ENCODE measurements at regions not wholly inside any gene's neighbourhood (a gene's known extent, or its start where the extent isn't known, plus 50 kb on each side); places are given as distances from the start of the nearest gene placed in this dataset.

DNA sequence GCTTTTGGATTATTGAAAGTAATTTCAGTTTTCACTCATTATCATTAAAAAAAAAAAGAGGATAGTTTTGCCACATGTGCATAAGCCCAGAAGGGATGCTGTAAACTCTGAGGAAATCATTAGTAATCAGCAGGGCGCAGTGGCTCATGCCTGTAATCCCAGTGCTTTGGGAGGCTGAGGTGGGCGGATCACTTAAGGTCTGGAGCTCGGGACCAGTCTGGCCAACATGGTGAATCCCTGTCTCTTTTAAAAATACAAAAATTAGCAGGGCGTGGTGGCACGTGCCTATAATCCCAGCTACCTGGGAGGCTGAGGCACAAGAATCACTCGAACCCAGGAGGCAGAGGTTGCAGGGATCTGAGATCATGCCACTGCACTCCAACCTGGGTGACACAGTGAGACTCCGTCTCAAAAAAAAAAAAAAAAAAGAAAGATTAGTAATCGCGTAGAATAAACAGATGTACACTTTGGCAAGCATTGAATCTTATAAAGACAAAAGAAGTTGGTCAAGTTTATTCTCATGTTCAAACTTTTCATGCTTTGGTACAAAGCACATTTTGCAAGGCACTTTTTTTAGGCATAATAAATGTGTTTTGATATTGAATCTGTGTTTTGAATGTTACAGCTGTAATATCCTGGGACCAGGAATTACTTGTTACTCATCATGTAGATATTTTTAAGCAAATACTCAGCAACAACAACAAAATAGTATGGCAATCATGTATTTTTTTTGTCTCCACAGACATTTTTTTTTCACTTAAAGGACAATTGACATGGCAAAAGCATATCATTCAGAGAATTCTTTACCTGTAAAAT lies 93.2 kb upstream of the AGTR1 start:
- no peak for DNase-seq

DNA sequence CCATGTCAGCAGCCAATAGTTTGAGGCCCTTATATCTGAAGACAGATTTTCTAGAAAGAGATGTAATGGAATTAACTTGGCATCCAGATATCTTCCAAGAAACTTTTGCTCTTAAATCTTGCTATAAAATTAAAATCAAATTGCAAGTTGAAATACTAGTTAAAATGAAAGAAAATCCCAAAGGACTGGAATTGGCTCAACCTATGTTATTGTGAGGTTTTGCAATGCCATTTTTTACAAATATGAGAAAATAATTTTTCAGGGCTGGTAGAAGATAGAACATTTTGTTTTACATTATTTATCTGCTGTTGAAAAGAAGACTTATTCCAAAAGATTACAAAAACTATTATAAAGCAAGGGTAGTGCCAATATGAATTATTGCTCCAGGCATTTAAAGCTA lies 92.2 kb upstream of the AGTR1 start:
- DNase-seq = no peak

DNA sequence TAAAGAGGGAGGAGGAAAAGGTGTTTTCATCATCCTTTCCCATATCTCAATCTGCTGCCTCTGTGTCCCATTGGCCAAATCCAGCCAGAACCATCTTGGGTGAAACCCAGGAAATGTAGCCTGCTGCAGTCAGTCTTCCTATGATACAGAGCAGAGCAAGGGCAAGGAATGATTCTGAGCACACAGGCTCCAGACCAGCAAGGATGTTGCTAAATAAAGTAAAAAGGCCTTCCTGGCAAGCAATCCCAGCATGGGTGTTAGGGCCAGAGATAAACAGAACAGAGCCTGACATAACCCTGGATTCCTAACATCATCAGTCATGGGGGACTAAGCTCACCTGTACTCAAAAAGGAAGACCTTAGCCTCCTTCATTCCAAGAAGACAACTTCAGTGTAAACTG lies 90.7 kb upstream of the AGTR1 start:
- no peak for DNase-seq

DNA sequence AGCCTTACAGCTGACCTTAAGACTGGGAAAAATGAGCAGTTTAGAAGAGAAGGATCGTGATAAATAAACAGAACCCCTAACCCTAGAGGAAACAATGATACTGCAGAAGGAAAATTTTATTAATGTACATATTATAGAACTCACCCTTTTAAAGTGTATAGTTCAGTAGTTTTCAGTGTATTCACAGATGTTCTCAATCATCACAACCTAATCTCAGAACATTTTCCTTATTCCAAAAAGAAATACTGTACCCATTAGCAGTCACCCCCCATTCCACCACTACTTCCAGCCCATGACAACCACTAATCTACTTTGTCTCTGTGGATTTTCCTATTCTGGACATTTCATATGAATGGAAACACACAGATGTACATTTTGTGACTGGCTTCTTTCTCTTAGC lies 90.2 kb upstream of the AGTR1 start:
- no peak for DNase-seq

DNA sequence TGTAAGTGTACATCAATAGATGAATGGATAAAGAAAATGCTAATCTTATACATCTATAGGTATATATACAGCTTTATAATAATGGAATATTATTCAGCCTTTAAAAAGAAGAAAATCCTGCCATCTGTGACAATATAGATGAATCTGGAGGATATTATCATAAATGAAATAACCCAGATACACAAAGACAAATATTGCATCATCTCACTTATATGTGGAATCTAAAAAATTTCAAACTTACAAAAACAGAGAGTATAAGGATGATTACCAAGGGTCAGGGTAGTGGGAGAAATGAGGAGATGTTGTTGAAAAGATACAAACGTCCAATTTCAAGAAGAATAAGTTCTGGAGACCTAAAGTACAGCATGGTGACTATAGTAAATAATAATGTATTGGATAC lies 85.4 kb upstream of the AGTR1 start:
- DNase-seq = no peak

DNA sequence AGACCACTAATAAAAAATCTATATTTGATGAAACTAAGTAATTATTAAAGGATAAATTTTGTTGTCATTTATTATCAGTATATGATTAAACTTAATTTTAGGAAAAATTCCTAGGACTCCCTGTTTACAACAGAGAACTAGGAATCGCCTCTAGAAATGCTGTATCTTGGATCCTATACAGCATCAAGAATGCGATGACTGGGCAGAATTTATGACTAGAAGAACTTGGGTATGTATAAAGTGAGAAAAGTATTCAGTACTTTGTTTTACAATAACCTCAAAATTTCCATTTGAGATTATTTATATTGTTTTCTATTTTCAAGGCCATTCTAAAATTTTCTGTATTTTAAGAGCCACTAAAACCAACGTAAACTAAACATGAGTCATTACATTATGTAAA lies 82.3 kb upstream of the AGTR1 start:
- DNase-seq = no peak

DNA sequence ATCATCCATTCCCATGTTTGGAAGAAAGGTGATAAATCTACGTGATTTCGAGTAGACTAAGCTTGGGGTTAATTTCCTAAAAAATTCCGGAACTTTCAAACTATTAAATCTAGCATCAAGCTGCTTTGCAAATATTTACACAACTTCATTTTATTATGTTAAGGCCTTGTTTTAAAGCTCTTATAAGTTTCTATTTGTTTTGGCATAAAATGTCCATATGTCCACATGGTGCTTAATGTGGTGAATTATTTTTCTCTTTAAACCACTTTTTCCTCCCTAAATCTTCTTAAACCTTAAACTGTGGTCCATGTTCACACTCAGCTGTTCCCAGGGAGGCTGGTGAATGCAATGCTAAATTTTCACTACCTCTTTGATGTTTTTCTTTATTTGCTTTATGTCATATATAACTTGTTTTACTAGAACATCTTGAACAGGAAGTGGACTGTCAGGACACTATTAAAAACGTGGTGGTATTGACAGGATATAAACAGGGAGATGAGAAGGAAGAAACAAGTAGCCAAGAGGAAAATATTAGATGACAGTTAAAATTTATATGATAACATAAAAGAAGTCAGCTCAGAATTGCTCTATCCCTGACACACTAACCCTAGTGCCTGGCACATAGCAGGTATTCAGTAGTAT lies 72.5 kb upstream of the AGTR1 start:
- DNase-seq = no peak

DNA sequence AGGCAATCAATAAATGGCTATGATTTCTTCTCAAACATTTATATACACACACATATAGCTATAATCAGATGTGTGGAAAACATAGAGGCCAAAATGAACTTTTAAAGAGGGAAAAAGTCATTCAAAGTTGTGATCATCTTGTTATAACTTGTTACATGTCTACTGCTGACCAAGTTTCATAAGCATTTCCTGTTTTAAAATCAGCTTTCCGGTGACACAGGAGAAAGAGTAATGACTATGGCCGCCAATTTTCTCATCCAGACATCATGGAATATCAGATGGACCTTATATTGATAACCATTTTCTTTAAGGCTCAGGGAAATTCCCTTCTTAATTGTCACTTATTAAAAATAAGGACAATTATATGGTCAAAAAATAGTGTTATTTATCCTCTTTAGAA lies 71.7 kb upstream of the AGTR1 start:
- no peak for DNase-seq

DNA sequence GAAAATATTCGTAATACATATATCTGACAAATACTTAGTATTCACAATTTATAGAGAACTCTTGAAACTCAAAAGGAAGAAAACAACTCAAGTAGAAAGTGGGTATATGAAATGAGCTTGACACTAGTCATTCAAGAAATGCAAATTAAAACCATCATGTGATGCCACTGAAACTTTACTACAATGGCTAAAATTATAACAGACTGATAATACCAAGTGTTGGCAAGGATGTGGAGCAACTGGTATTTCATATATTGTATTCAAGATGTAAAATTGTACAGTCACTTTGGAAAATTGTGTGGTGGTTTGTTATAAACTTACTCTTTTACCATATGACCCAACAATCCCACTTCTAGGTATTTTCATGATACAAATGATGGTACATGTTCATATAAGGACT lies 68.7 kb upstream of the AGTR1 start:
- DNase-seq = no peak

DNA sequence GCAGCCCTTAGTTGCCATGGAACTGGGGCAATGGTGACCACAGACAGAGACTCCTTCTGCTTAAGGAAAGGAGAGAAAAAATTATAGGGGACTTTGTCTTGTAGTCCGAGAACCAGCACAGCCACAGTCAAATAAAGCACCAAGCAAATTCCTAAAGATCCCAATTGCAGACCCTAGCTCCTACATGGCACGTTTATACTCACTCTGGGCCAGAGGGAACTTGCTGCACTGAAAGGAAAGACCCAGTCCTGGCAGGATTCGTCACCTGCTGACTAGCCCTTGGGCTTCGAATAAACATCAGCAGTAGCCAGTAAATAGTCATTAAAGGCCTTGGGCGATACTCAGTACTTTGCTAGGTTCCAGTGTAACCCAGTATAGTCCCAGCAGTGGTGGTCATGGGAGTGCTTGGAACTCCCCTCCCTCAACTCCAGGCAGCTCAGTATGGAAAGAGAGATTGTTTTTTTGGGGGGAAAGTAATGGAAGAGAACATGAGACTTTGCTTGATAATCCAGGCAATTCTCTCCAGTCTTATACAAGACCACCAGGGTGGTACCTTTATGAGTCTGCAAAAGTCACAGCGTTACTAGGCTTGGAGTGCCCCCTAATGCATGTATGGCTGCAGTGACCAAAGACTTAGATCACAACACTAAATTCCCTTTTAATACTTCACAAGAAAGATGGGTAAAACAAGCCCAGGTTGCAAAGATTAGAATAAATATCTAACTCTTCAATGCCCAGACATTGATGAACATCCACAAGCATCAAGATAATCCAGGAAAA lies 66.4 kb upstream of the AGTR1 start:
- no peak for DNase-seq

DNA sequence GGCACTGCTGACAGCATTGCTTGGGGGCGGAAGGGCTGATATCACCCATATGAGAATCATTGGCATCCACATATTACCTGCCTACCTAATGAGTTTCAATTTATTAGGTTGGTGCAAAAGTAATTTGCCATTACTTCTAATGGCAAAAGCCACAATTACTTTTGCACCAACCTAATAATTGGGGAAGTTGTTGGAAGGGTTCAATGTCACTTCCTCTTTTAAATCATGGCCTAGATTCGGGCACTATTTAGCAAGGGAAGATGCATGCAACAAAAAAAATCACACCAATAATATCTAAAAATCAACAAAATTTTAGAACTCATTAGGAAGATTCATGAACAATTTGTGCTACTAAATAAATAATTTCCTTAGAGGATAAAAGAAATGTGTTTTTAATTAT lies 56.0 kb upstream of the AGTR1 start:
- DNase-seq = no peak

DNA sequence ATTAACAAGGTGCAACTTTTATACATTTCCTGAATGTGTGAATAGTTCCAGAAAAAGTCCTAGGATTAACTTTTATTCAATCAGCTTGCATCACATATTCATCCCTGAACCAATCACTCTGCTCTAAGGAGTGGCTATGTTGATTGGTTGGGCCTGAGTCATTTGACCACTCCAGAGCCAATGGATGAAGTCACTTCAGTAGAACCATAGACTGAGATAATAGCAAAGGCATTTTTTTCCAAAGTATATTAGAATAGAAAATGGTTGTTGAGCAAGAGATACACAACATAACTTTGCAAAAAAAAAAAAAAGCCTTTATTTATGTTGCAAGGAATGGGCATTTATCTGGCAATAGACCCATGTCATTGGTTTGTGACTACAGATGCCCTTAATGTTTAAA lies 55.5 kb upstream of the AGTR1 start:
- no peak for DNase-seq

DNA sequence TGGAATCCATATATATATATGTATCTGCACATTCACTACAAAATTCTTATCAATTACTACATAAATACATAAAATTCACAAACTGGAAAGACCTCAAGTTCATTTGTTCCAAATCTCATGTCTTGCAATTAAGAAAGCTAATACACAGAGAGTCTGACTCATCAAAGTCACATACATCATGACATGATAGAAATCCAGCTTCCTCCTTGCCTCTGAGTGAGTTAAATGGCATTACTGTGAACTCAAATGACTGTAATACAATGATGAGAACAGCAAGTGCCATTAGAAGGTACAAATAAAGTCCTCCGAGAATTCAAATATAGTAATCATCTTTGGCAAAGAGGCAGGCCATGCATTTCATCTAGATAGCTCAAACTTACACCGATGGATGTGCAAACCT lies 55.1 kb upstream of the AGTR1 start:
- no peak for DNase-seq

DNA sequence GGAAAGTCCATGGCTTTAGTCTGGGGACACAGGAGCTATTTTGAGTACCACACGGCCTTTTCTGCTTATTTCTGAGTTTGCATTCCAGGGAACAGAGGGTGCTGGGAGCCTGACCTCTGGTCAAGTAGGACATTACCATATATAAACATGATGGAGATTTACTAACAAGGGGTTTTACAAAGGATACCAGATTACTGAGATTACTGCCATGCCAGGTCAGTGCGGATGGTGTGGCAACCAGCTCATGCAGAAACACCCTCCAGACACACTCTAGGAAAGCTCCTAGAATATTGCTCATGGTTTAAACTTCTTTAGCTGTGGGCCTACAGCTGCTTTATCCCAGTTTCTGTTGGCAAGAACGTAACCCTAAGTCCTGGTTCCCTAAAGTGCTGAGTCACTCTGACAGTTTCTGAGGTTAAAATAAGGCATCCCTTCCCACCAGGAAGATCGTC lies 54.3 kb upstream of the AGTR1 start:
- DNase-seq = no peak

DNA sequence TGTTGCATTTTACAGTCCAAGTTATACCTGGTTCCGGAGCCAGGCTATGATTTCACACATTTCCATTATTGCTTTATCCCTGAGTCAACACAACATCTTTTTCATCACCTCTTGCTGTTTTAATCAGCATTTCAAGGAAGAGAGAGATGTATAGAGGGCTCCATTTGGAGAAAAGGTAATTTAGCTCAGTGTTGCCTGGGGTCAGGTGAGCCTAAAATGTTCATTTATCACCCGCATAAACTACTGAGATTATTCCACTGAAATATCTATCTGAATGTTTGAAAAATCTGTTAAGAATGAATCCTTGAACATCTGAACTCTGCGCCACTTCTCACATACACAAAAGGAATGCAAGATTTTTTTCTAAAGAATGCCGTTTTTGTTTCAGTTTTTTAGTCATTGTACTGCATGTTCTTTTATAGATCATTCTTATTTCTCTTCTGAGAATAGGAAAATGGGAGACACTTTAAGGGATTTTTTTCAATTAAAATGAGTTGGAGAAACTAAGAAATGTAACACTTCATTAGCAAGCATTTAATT lies 51.5 kb upstream of the AGTR1 start:
- DNase-seq = no peak

Data from NCI-H446 (cell line).